SH-SY5Y (cell line): ENCODE measurements at regions not wholly inside any gene's neighbourhood (a gene's known extent, or its start where the extent isn't known, plus 50 kb on each side); places are given as distances from the start of the nearest gene placed in this dataset.

Experiments
- GATA2 ChIP-seq: IDR thresholded peaks from 2 replicates; pipeline ENCODE4 v1.6.1; 2011; ENCODE audit warnings: mild to moderate bottlenecking, low read depth, low read length
- GATA3 ChIP-seq: IDR thresholded peaks from 2 replicates; pipeline ENCODE4 v1.6.1; 2011; ENCODE audit warnings: low read depth, mild to moderate bottlenecking, low read length, moderate library complexity

- TF ChIP-seq GATA2 (no peak), GATA3 (no peak)
Measured at GRCh38 chr5:74288448-74289108, 351.9 kb downstream of the ENC1 start.
